Bronchial epithelial cell (primary cell): ENCODE measurements at regions not wholly inside any gene's neighbourhood (a gene's known extent, or its start where the extent isn't known, plus 50 kb on each side); places are given as distances from the start of the nearest gene placed in this dataset.

Experiments used
- DNase-seq: peaks from one replicate; pipeline ENCODE4 v3.0.0-alpha.2; 2010; ENCODE audit warnings: low read depth
- FAIRE-seq: peaks from 2 replicates; lab custom pipeline; 2011; peaks lifted over from hg19 to GRCh38; lab: Jason Lieb, UNC
- H3K27me3 ChIP-seq: 2 replicates; pipeline ENCODE4 v1.5.1; 2011; ENCODE audit warnings: low read length; ENCODE audit not compliant: control insufficient read depth, insufficient read depth
- H3K36me3 ChIP-seq: 2 replicates; pipeline ENCODE4 v1.5.1; 2011; ENCODE audit warnings: low read length; ENCODE audit not compliant: control insufficient read depth, insufficient read depth
- H3K4me3 ChIP-seq: 2 replicates; pipeline ENCODE4 v1.5.1; 2011; ENCODE audit warnings: mild to moderate bottlenecking, low read depth, low read length, control low read depth
- TF ChIP-seq, protein P1 (sequence below): IDR thresholded peaks from 2 replicates; pipeline ENCODE4 v1.5.1; 2011; ENCODE audit warnings: mild to moderate bottlenecking, moderate library complexity, low read length, control low read depth, inconsistent platforms; ENCODE audit not compliant: insufficient read depth, severe bottlenecking

DNA sequence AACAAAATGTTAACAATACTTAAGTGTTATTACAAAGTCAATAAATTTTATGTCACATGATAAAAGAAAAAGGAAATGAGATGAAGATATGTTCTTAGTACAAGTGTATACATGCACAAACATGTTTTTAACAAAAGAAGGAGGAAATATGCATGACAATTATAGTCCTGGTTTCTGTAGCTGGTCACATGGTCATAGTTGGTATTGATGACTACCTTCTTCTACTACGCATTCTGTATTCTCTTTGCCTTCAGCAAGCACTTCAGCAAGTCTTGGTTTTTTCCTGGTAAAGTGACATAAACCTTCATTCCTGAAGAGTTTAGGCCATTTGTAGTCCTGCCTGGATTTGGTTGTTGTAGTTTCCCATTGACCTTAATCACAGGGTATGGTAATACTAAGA lies 121.3 kb upstream of the SYT4 start:
- TF ChIP-seq, protein P1, sequence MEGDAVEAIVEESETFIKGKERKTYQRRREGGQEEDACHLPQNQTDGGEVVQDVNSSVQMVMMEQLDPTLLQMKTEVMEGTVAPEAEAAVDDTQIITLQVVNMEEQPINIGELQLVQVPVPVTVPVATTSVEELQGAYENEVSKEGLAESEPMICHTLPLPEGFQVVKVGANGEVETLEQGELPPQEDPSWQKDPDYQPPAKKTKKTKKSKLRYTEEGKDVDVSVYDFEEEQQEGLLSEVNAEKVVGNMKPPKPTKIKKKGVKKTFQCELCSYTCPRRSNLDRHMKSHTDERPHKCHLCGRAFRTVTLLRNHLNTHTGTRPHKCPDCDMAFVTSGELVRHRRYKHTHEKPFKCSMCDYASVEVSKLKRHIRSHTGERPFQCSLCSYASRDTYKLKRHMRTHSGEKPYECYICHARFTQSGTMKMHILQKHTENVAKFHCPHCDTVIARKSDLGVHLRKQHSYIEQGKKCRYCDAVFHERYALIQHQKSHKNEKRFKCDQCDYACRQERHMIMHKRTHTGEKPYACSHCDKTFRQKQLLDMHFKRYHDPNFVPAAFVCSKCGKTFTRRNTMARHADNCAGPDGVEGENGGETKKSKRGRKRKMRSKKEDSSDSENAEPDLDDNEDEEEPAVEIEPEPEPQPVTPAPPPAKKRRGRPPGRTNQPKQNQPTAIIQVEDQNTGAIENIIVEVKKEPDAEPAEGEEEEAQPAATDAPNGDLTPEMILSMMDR = no peak
- FAIRE-seq (peak; percentile 72), DNase-seq (peak; percentile 87)
- Histone ChIP-seq H3K4me3 (no peak overlapping the region), H3K27me3 (no peaks in the 10 kb centered on the region), H3K36me3 (no peaks in the 10 kb centered on the region)

DNA sequence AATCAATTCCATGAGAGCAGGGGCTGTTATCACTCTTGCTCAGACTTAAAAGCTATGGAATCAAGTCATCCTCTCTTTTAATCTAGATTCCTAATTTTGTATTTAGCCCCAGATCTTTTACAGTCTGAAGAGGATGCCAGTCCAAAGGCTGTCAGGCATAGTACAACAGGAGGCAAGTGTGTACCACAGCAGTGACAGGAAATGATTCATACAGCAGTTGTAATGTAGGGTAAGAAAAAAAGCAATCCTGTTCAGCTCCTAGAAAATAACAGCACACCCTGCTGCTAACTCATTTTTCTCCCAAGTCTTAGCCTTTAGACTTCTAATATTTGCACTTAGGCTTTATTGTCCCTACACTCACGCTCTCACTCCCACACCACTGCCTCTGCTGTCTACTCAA lies 127.8 kb upstream of the SYT4 start:
- H3K4me3 ChIP-seq = no peak overlapping the region
- H3K36me3 ChIP-seq = no peaks in the 10 kb centered on the region
- DNase-seq (peak; percentile 57), FAIRE-seq (no peak)
- no peaks in the 10 kb centered on the region for H3K27me3 ChIP-seq
- TF ChIP-seq, protein P1 = no peak

DNA sequence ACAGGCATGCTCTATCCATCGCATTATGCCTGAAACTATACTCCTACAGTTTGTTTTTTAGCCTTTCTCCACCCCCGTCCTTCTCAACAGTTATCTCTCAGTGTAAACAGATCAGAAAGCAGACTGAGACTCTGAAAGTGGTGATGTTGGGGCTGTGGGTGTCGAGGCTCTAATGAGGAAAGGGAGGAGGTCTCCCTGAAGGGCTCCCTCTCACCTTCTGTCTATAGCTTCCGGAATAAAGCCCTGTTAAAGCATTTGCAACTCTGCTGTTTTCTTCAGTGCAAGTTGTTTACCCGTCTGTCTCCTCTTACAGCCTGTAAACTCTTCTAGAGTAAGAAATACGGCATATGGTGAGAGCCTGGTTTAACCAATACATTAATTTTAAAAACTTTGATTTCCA lies 136.7 kb upstream of the SYT4 start:
- TF ChIP-seq, protein P1 = no peak
- FAIRE-seq (no peak), DNase-seq (no peak)
- H3K36me3 ChIP-seq = no peaks in the 10 kb centered on the region
- peaks cover 1% of the 10 kb centered on the region for H3K27me3 ChIP-seq
- no peak overlapping the region for H3K4me3 ChIP-seq

DNA sequence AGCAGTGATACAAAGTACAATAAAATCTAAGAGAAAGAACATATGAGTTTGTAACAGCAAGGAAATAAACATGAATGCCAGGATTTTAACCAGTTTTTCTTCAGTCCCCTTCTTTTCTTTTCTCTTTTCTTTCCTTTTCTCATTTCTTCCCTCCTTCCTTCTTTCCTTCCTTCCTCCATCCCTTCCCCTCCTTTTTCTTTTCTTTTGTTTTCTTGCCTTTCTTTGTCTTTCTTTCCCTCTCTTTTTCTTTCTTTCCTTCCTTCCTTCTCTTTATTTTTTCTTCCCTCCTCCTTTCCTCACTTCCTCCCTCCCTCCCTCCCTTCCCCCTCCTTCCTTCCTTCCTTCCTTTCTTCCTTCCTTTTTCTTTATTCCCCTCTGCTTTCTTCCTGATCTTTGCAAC lies 142.8 kb upstream of the SYT4 start:
- TF ChIP-seq, protein P1 = no peak
- FAIRE-seq = no peak
- H3K36me3 ChIP-seq = no peaks in the 10 kb centered on the region
- no peak for DNase-seq
- no peak overlapping the region for H3K4me3 ChIP-seq
- no peaks in the 10 kb centered on the region for H3K27me3 ChIP-seq

DNA sequence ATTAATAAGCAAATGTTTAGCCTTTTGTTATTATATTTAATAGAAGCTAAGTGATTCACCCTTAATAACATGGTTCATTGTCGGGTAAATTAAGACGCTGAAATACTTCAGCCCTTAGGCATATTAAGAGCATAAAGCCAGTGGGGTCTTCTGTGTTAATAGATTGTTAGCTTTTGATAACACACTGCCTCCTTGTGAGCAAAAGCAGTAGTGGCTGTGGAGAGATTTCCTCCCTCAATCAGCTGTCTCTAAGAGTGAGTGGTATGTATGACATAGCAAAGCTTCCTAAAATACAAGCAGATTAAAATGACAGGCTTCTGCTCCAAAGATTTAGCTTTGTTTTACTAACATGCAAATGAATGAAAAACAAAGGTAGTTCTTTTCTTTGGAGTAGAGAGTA lies 143.7 kb upstream of the SYT4 start:
- H3K36me3 ChIP-seq = no peaks in the 10 kb centered on the region
- DNase-seq (no peak), FAIRE-seq (no peak)

DNA sequence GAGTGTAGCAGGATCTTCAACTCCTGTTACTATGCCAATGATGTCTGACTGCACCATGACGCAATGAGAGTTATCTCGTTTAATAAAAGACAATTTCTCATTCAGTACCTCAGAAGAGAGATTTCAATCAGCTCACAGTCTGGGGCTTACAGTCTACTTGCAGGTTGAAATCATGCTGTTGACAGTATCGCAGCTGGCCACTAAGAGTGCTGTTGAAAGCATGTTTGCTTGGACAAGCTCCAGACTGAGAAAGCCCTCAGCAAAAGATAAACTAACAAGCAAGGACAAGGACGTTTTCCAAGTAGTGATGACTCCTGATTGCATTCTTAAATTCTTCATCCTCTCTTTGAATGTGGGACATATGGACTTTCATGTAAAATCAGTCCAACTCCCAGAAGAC lies 145.2 kb upstream of the SYT4 start:
- no peaks in the 10 kb centered on the region for H3K36me3 ChIP-seq
- DNase-seq = peak; percentile 13

More for the DNA sequence above, 143.7 kb upstream of the SYT4 start:
- H3K27me3 ChIP-seq = no peaks in the 10 kb centered on the region
- no peak overlapping the region for H3K4me3 ChIP-seq
- TF ChIP-seq, protein P1 = peak; percentile 33

More for the DNA sequence above, 145.2 kb upstream of the SYT4 start:
- H3K27me3 ChIP-seq = no peaks in the 10 kb centered on the region
- no peak overlapping the region for H3K4me3 ChIP-seq
- TF ChIP-seq, protein P1 = no peak
- no peak for FAIRE-seq
